Activated CD8-positive, alpha-beta memory T cell treated with anti-CD3 and anti-CD28 coated beads for 1 hour (primary cell): ENCODE measurements at regions not wholly inside any gene's neighbourhood (a gene's known extent, or its start where the extent isn't known, plus 50 kb on each side); places are given as distances from the start of the nearest gene placed in this dataset.
"Not testable (repeated sequence)": the region's sequence is repeated elsewhere in the genome, so short reads cannot be mapped to it uniquely, and the experiment has no call there.

Source experiments
- DNase-seq, 2 donors: peaks; one replicate each; pipeline ENCODE4 v3.0.0-alpha.2; 2020; ENCODE audit warnings: low read depth in 1 of 2; ENCODE audit errors: extremely low read depth in 1 of 2

DNA sequence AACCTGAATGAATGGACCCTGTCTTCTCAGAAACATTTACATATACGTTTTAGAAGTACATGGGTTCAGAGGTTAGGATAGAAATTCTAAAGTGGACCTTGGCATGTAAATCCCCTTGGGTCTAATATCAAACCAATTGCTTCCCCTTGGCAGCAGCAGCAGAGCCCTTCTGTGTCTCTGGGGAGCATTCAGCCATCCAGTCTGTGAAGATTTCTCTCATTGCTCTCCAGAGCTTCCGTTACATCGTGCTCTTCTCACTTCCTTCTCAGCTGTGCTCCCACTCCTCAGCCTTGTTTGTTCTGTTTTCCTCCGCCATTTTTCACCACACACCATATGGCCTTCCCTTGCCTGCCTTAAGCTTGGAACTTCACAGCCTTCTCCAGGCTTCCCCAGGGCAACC lies 61.5 kb upstream of the ATP1B1 start:
- DNase-seq, result no peak

DNA sequence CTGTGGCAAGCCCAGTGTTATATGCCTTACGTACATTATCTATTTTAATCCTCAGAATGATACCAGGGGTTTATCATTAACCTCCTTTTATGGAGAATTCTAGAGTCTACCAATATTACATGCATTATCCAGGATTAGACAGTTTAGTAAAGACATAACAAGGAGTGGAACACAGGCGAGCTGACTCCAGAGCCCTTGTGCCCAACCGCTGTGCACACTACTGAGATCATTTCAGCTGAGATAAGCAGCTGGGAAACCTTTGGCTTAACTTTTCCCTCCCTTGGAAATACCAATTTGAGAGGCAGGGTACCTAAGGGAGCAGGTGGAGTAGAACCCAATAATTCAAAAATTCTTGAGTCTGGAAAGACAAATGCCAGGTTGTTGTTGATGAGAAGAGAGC lies 59.8 kb upstream of the ATP1B1 start:
- DNase-seq, result no peak

DNA sequence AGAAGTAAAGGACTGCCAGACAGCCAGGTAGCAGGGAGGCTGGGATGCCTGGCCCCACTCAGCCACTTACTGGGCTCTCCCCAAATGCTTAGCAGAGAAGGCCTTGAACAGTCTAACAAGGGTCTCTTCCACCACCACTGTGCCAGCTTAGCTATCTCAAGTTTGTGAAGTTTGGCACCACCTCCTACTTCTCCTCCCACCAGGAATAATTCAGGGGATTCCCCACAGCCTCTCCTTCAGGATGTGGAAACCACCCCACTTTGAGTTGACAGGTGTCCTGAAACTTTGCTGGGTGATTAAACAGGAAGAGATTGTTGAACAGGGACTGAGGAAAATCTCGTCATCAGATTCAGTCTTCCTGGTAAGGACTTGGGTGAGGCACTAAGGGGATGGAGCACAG lies 59.4 kb upstream of the ATP1B1 start:
- DNase-seq, result no peak

DNA sequence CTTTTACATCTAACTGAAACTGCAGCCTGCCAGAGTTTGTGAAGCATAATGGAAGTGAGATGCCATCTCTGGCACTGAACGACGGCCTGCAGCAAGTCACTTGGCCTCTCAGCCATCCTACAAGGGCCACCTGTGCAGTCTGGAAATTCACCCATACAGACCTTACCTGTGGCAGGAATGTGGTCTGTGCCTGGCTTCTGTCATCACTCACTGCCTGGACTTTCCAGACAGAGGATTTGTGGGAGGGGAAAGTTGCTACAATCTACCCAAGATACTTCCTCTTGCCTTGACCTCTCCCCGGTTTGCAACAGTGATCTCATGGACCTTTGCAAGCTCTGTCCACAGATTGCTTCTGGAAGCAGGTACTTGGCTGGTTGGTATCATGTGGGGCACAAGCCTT lies 58.4 kb upstream of the ATP1B1 start:
- no peak for DNase-seq

DNA sequence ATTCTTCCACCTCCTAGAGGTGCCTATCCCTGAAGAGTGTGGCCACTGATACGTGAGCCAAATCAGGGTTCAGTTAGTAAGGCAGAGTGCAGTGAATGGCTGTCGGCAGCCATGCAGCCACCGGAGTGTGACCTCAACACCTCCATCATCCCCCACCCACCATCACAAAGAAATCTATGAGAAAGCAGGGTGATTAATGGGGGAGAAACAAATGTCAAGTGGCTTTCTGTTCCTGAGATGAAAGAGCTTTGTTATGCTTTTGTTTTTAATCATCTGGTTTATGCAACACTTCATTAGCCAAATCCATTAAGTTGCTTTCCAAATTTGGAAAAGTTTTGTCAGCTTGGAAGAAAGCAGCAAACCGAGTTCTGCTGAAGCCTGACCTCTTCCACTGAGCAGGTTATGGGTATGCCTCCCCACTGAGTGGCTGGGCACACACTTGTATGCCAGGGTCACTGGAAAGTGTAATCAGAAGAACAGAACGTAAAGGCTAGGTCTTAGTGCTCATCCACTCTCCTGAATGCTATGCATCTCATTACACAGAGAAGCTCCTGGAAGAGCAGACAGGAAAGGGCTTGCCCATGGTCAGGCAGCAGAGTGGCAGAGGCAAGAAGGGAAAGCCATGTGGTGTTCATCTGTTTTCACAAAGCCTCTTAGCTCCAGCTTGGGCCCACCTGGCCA lies 57.1 kb upstream of the ATP1B1 start:
- no peak for DNase-seq

DNA sequence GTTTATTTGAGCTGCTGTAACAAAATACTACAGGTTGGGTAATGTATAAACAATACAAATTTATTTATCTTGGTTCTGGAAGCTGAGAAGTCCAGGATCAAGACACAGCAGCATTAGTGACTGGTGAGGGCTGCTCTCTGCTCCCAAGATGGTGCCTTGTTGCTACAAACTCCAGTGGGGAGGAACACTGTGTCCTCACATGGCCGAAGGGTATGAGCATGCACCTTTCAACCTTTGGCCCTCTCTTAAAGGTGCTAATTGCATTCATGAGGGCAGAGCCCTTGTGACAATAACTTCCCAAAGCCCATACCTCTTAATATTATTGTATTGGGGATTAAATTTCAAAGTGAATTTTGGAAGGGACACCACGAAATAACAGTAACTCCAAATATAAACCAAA lies 55.3 kb upstream of the ATP1B1 start:
- no peak for DNase-seq

DNA sequence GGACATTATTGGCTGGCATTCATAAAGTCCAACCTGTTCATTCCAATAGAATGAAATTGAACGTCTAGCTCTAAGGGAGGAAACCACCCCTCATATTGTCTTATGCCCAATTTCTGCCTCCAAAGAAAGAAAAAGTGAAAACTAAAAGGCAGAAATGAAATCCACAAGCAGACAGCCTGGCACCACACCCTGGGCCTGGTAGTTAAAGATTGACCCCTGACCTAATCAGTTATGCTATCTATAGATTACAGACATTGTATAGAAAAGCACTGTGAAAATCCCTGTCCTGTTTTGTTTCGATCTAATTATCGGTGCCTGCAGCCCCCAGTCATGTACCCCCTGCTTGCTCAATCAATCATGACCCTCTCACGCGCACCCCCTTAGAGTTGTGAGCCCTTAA lies 54.3 kb upstream of the ATP1B1 start:
- not testable (repeated sequence) for DNase-seq

DNA sequence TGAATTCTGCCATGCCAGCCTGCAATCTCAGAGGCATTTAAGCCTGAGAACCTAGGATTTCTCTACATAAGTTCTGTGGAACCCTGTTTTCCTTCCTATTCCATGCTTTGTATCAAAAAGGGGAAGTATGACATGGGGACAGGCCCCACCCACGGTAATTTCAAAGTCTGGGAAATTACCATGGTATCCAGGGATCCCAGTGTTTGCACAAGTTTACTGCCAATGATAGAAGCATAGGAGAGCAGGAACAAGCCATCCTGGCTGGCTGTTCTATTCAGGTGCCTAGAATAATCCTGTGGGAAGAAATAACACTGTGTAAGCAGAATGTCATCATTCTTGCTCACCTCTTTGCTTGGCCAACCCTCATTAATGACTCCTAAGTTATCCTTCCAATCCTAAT lies 53.8 kb upstream of the ATP1B1 start:
- DNase-seq, result no peak

DNA sequence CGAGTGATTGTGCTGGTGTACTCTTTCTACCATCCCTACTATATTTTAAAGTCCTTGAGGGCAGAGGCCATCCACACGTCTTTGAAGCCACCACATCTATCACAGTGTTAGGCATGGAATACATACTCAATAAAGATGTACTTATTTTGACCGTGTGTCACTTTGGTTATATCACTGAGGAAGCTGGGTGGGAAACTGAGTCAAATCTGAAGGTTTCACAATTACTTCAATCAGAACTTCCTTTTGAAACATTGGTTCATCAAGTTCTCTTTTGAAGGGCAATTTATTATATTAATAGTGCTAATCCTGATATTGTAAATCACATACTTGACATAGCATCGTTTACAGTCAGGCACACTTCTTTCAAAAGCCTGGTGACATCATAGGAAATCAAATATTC lies 53.3 kb upstream of the ATP1B1 start:
- DNase-seq, result no peak
